ENCODE measurements at regions not wholly inside any gene's neighbourhood (a gene's known extent, or its start where the extent isn't known, plus 50 kb on each side); places are given as distances from the start of the nearest gene placed in this dataset.

DNA sequence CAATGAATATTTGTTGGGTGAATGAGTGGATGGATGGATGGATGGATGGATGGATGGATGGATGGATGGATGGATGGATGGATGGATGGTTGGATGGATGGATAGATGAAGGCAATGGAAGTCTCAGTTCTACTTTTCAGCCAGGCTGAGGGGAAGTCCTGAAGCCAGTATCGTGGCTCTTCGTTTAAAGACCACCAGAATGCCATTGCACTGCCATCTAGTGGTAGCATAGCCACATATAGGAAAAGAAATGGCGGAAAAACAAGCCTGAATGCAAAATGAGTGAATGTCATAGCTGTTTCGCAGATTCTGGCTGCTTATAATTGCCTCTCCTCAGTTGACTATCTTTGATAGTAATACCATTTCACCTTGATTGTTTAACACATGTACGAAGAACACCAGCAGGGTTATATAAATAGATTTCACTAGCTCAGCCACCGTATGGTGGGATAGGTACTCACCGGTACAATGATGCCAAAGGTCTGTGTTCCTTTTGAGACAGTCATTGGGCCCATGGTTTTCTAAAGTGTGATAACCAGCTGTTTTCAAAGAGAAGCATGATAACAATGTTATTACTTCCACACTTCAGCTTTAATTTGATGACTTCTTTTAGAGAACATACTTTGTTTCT is 62.3 kb upstream of the GREB1L start (continued):
- no peak for TF ChIP-seq HDAC2 (IDR thresholded peaks at IDR 0.05; ENCODE audit: borderline replicate concordance in 1 of 2, low read depth in 2 of 2, low read length in 2 of 2)
- 0 out of 2 replicates have a peak, but pooled peaks have one; percentile 6 for TF ChIP-seq TEAD4 (IDR thresholded peaks at IDR 0.05; ENCODE audit: low read depth, low read length)
- peak; percentile 87 to 89 for TF ChIP-seq RAD21 (IDR thresholded peaks at IDR 0.05 in 1 of 2, conservative IDR thresholded peaks at IDR 0.05 in 1 of 2; ENCODE audit: low read depth in 2 of 2, low read length in 2 of 2)

All from H1 (cell line).